ENCODE measurements at regions not wholly inside any gene's neighbourhood (a gene's known extent, or its start where the extent isn't known, plus 50 kb on each side); places are given as distances from the start of the nearest gene placed in this dataset.

DNA sequence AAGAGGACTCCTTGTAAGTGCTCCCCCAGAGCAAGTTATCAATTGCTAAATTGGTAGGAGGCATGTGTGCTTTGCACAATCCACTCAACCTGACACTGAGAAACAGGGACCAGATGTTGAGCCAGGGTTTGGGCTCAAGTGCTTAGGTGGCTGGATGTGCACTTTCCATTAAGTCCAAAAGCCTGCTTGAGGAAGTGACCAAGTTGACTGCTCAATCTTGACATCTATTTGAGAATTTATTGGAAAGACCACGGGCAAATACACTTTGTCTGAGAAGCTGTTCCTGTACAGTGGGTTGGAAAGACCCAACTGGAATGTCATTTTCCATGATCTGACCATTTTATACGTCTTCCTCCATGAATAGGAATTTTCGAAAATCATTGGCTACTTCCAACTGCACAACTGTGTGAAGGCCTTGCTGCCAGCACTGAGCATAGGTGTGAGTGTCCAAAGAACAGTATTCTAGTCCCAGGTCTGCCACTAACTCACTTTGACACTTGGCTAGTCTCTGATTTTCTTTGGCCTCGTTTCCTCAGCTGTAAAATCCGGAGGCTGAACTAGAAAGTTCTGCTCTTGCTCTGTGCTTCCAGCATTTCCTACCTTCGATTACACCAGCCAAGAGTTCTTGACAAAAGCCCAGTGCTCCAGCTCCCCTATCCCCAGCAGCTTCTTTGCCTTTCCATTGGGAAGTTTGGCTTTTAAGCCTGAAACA is 186.9 kb upstream of the ECI2 start:
- TF ChIP-seq CTCF (IDR thresholded peaks at IDR 0.05; ENCODE audit: insufficient read depth, low read length, missing control alignments) = no peak
- CTCF ChIA-PET = interaction anchor here (0.8 to 1.1 kb wide), 2 partner anchors 112 to 460 kb away, joined by 3 read pairs; no protein-coding TSS in a partner anchor
- no peak for DNase-seq (ENCODE audit: low read depth, low spot score)
- no peak overlapping the region for H3K4me3 ChIP-seq (ENCODE audit: low read depth, low read length)
- POLR2A ChIA-PET = no interaction called here

DNA sequence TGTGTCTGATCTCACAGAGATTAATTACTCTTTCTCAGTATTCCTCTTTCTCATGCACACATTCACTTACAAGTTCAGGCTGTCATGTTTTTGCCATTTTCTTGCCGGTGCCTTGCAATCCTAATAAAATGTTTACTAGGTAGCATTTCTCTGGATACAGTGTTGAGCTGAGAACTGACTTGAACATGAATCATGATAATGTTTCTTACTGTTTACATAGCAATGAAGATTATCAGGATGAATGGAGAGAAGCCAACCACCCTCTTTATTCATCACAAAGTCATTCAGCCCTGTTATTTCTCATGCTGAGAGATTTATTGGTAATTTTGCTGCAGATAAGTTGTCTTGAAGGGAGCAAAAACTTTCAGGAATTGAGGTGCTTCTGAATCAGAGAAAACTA is 185.5 kb upstream of the ECI2 start:
- no peak for TF ChIP-seq CTCF (IDR thresholded peaks at IDR 0.05; ENCODE audit: insufficient read depth, low read length, missing control alignments)
- CTCF ChIA-PET = no interaction called here
- no peak overlapping the region for H3K4me3 ChIP-seq (ENCODE audit: low read depth, low read length)
- DNase-seq (ENCODE audit: low read depth, low spot score) = peak; percentile 89
- POLR2A ChIA-PET = no interaction called here

GRCh38 chr6:4319981-4320683 is 184.8 kb upstream of the ECI2 start:
- ChIA-PET CTCF (interaction anchor here (1.0 kb wide), 1 partner anchor 25 kb away, joined by 3 read pairs; no protein-coding TSS in a partner anchor), POLR2A (interaction anchor here (1.8 kb wide), 1 partner anchor 32 kb away, joined by 5 read pairs; no protein-coding TSS in a partner anchor)
- no peak for TF ChIP-seq CTCF (IDR thresholded peaks at IDR 0.05; ENCODE audit: insufficient read depth, low read length, missing control alignments)
- H3K4me3 ChIP-seq (ENCODE audit: low read depth, low read length) = no peak overlapping the region
- no peak for DNase-seq (ENCODE audit: low read depth, low spot score)

- no peak for TF ChIP-seq CTCF (IDR thresholded peaks at IDR 0.05; ENCODE audit: insufficient read depth, low read length, missing control alignments)
- no peak for DNase-seq (ENCODE audit: low read depth, low spot score)
- POLR2A ChIA-PET = no interaction called here
- H3K4me3 ChIP-seq (ENCODE audit: low read depth, low read length) = no peak overlapping the region
- CTCF ChIA-PET = interaction anchor here (0.7 to 2.1 kb wide), 2 partner anchors 490 to 619 kb away, joined by 3 to 4 read pairs; no protein-coding TSS in a partner anchor
Observed at GRCh38 chr6:4318321-4318720, 182.9 kb upstream of the ECI2 start.

DNA sequence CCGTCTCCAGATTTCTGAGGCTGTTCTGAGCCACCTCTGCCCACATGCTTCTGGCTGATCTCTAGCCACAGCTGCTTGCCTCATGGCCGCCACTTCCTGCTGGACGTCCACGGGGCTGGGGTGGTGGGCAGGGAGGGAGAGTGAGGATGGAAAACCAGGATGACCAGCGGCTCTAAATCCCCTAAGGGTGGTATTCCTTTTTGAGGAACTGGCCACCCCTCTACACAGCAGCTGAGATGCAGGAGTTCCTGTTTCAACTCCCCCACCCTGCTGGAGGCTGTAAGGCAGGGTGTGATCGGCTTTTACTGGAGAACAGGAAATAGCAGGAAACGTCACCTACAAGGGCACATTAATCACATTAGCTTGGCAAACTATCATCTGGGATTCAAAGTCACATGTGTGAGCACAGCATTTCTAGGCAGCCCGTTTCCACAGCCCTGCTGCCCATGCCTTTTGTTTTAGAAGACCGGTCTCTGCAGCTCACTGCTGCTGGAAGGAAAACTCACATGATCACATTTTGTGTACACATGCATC is 181.6 kb upstream of the ECI2 start:
- POLR2A ChIA-PET = interaction anchor here (0.7 to 1.3 kb wide), 3 partner anchors 35 to 53 kb away, joined by 4 read pairs; no protein-coding TSS in a partner anchor
- no peak for TF ChIP-seq CTCF (IDR thresholded peaks at IDR 0.05; ENCODE audit: insufficient read depth, low read length, missing control alignments)
- no peak overlapping the region for H3K4me3 ChIP-seq (ENCODE audit: low read depth, low read length)

More for the DNA sequence above, 181.6 kb upstream of the ECI2 start:
- CTCF ChIA-PET = interaction anchor here (1.0 to 2.1 kb wide), 4 partner anchors 14 to 491 kb away, joined by 3 to 4 read pairs (median 3); no protein-coding TSS in a partner anchor
- DNase-seq (ENCODE audit: low read depth, low spot score) = peak; percentile 29
